Activated CD8-positive, alpha-beta T cell treated with anti-CD3 and anti-CD28 coated beads for 36 hours (primary cell): ENCODE measurements at regions not wholly inside any gene's neighbourhood (a gene's known extent, or its start where the extent isn't known, plus 50 kb on each side); places are given as distances from the start of the nearest gene placed in this dataset.

Experiments used
- ATAC-seq: fragments of 200-7000 bp; cut with Tn5 transposase; one replicate; pipeline ENCODE4 v1.10.0; 2021; ENCODE audit warnings: mild to moderate bottlenecking, moderate library complexity
- CTCF ChIA-PET: fragments of 350-600 bp; sonication (Branson Sonifier 250); formaldehyde crosslinking; loops from one replicate; lab custom pipeline; 2021; ENCODE audit warnings: antibody characterized with exemption; lab: Charles Lee
- POLR2A ChIA-PET: fragments of 350-600 bp; sonication (Branson Sonifier 250); formaldehyde crosslinking; loops from one replicate; lab custom pipeline; 2021; ENCODE audit warnings: antibody characterized with exemption; lab: Charles Lee
- DNase-seq: peaks from one replicate; pipeline ENCODE4 v3.0.0-alpha.2; 2020
- H3K27ac Mint-ChIP-seq: one replicate; pipeline ENCODE4 v1.8.0; 2021; ENCODE audit warnings: mild to moderate bottlenecking, mixed read lengths
- H3K27me3 Mint-ChIP-seq: one replicate; pipeline ENCODE4 v1.8.0; 2021; ENCODE audit warnings: mixed read lengths
- H3K36me3 Mint-ChIP-seq: one replicate; pipeline ENCODE4 v1.8.0; 2021; ENCODE audit warnings: low read depth, mixed read lengths
- H3K4me1 Mint-ChIP-seq: one replicate; pipeline ENCODE4 v1.8.0; 2021; ENCODE audit warnings: low read depth, mixed read lengths
- H3K4me3 Mint-ChIP-seq: one replicate; pipeline ENCODE4 v1.8.0; 2021; ENCODE audit warnings: mild to moderate bottlenecking, moderate library complexity, mixed read lengths
- H3K9me3 Mint-ChIP-seq: one replicate; pipeline ENCODE4 v1.8.0; 2021; ENCODE audit warnings: mixed read lengths
- intact Hi-C: fragments of 100-400 bp; cut with micrococcal nuclease; formaldehyde crosslinking; loops from one replicate; pipeline ENCODE4 v1.10.0; 2022
- TF ChIP-seq, protein P1 (sequence below): fragments of 200-600 bp; IDR thresholded peaks from one replicate; pipeline ENCODE4 v1.8.0; 2022; ENCODE audit warnings: antibody characterized with exemption, mild to moderate bottlenecking

DNA sequence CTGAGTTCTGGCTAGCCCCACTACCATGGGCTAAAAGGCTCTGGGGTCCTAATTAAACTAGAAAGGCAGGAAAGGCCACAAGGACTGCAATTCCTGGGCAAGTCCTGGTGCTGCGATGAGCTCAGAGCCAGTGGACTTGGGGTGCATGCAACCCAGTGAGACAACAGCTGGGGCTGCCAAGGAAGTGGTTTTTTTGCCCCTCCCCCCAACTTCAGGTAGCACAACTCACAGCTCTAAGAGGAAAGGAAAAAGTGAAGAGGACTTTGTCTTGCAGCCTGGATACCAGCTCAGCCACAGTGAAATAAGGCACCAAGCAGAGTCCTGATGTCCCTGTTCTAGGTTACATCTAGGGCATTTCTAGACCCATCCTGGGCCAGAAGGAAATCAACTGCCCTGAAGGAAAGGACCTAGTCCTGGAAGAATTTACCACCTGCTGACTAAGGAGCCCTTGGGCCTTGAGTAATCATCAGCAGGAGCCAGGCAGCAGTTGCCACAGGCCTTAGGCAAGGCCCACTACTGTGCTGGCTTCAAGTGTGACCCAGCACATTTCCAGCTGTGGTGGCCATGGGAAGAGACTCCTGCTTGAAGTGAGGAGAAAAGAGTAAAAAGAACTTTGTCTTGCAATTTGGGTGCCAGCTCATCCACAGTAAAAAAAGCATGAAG lies 358.4 kb downstream of the BTBD3 start:
- Mint-ChIP-seq H3K4me1 (no peaks in the 10 kb centered on the region), H3K4me3 (no peak overlapping the region), H3K27ac (no peak overlapping the region), H3K9me3 (no peaks in the 10 kb centered on the region), H3K36me3 (no peaks in the 10 kb centered on the region), H3K27me3 (no peaks in the 10 kb centered on the region)
- ChIA-PET POLR2A (no interaction called here), CTCF (no interaction called here)
- TF ChIP-seq, protein P1, sequence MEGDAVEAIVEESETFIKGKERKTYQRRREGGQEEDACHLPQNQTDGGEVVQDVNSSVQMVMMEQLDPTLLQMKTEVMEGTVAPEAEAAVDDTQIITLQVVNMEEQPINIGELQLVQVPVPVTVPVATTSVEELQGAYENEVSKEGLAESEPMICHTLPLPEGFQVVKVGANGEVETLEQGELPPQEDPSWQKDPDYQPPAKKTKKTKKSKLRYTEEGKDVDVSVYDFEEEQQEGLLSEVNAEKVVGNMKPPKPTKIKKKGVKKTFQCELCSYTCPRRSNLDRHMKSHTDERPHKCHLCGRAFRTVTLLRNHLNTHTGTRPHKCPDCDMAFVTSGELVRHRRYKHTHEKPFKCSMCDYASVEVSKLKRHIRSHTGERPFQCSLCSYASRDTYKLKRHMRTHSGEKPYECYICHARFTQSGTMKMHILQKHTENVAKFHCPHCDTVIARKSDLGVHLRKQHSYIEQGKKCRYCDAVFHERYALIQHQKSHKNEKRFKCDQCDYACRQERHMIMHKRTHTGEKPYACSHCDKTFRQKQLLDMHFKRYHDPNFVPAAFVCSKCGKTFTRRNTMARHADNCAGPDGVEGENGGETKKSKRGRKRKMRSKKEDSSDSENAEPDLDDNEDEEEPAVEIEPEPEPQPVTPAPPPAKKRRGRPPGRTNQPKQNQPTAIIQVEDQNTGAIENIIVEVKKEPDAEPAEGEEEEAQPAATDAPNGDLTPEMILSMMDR, result no peak
- DNase-seq (no peak), ATAC-seq (no peak)
- intact Hi-C loops, result no loop called here

DNA sequence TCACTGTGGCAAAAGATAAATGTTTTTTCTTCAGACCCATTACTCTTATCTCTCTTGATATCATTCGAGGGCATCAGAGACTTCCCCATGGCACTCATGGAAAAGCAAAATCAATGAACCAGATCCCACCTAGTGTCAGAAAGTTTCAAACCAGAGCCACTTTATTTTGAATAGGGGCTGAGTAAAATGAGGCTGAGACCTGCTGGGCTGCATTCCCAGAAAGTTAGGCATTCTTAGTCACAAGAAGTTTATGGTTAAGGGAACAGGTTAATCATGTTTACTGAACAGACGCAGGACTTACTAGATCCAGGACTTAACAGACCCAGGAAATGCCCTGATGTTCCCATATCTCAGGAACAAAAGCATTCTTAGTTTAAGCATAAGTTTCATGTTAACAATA lies 369.9 kb downstream of the BTBD3 start:
- TF ChIP-seq, protein P1, result no peak
- Mint-ChIP-seq H3K27me3 (no peaks in the 10 kb centered on the region), H3K4me1 (no peaks in the 10 kb centered on the region), H3K27ac (no peak overlapping the region), H3K4me3 (no peak overlapping the region), H3K36me3 (no peaks in the 10 kb centered on the region), H3K9me3 (peaks cover 3% of the 10 kb centered on the region)
- POLR2A ChIA-PET, result no interaction called here
- DNase-seq (no peak), ATAC-seq (no peak)
- intact Hi-C loops, result no loop called here
- CTCF ChIA-PET, result no interaction called here

DNA sequence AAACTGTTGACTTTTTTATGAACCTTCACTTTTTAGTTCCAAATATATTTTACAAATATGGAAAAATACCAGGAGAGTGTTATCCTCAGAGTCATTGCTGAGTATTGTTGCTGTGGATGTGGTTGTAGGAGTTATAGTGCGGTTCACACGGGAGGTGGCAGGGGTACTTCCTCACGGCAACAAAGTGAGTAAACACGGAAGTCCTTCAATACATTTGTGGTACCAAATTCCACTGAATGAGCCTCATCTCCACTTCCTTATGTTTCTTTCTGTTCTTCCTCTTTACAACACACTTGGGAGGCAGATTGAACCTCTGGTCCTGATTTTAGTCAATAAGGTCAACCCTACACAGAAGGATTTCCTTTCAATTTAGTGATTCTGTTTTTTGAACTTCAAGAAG lies 371.8 kb downstream of the BTBD3 start:
- peaks cover 6% of the 10 kb centered on the region for H3K9me3 Mint-ChIP-seq
- ATAC-seq, result no peak
- H3K4me3 Mint-ChIP-seq, result no peak overlapping the region
- ChIA-PET POLR2A (no interaction called here), CTCF (no interaction called here)
- H3K4me1 Mint-ChIP-seq, result no peaks in the 10 kb centered on the region
- intact Hi-C loops, result no loop called here
- H3K36me3 Mint-ChIP-seq, result no peaks in the 10 kb centered on the region
- H3K27me3 Mint-ChIP-seq, result no peaks in the 10 kb centered on the region
- TF ChIP-seq, protein P1, result no peak
- no peak for DNase-seq
- no peak overlapping the region for H3K27ac Mint-ChIP-seq

DNA sequence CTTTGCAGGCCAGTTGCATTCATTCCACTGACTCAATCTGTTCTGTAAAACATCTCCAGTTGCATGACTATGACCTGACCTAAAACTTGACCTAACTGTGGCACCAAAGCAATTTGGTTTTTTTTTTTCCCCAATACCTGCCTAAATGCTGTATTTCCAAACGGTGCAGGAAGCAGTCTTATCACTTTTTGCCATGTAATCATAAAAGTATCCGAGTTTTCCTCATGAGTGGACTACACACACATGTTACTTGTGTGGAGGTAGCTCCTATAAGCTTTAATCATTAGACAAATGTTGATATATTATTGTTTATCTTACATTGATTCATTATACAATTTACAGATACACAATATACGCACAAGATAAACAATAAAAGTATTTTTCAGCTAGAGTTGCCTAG lies 373.7 kb downstream of the BTBD3 start:
- H3K27me3 Mint-ChIP-seq, result no peaks in the 10 kb centered on the region
- no peaks in the 10 kb centered on the region for H3K4me1 Mint-ChIP-seq
- H3K9me3 Mint-ChIP-seq, result peaks cover 13% of the 10 kb centered on the region
- CTCF ChIA-PET, result no interaction called here
- ATAC-seq (no peak), DNase-seq (no peak)
- TF ChIP-seq, protein P1, result no peak
- no peaks in the 10 kb centered on the region for H3K36me3 Mint-ChIP-seq
- intact Hi-C loops, result no loop called here
- H3K4me3 Mint-ChIP-seq, result no peak overlapping the region
- no peak overlapping the region for H3K27ac Mint-ChIP-seq
- POLR2A ChIA-PET, result no interaction called here

DNA sequence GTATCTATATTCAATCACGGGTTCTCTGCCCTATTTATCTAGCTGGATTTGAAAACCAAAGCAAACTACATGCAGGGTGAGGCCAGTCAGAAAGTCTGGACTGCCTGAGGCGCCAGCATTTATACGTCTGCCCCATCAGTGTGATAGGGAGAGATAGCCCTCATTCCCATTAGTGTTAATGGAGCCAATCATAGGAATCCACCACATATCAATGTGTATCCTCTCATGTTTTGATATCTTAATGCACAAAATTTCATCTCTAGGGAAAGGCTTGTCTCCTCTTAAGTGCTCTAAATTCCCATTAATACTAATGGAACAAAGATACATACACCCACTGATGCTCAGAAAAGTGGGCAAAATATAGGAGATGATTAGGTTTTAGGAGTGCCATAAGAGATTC lies 376.2 kb downstream of the BTBD3 start:
- TF ChIP-seq, protein P1, result no peak
- Mint-ChIP-seq H3K4me1 (no peaks in the 10 kb centered on the region), H3K27ac (no peak overlapping the region), H3K27me3 (no peaks in the 10 kb centered on the region), H3K36me3 (no peaks in the 10 kb centered on the region), H3K9me3 (peaks cover 28% of the 10 kb centered on the region), H3K4me3 (no peak overlapping the region)
- no peak for ATAC-seq
- CTCF ChIA-PET, result no interaction called here
- intact Hi-C loops, result no loop called here
- POLR2A ChIA-PET, result no interaction called here
- DNase-seq, result no peak
